ENCODE measurements at regions not wholly inside any gene's neighbourhood (a gene's known extent, or its start where the extent isn't known, plus 50 kb on each side); places are given as distances from the start of the nearest gene placed in this dataset.

DNA sequence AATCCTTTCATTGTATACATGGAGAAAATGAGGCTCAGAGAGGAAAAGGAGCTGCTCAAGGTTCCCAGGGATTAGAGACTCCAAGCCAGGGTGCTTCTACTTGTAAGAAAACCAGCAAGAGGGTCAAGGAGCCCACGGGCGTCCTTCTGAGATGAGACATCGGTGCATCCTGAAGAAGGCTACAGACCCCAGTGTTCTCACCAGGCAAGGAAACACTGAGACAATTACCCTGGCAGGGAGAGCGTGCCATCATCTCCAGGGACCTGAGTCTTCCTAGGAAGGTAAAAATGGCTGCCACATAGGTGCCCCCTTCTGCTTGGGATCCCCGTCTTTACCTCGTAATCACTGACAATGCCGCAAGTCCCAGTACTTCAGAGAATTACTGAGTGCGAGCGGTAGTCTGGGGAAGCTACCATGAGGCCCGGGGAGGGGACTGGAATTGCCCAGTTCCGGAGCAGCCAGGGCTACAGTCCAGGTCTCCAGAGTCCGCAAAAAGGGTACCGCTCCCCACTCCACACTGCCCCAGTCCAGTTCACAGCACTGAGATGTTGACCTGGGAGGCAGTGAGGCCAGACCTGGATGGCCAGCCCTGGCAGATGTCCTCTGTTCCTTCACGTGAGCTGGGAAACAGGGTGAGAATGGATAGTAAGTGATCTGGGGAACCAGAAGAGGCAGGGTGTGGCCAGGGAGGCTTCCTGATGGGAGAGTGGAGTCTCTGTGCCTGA, 164.7 kb upstream of the SMAD3 start:
- ChIA-PET POLR2A (no interaction called here), CTCF (interaction anchor here (1.2 kb wide), 1 partner anchor 49 kb away, joined by 3 read pairs; no protein-coding TSS in a partner anchor)
- no peak for TF ChIP-seq FOXK2 (IDR thresholded peaks at IDR 0.05)
- no peak for TF ChIP-seq LEF1 (IDR thresholded peaks at IDR 0.05; ENCODE audit: borderline replicate concordance)
- TF ChIP-seq CTBP1 (IDR thresholded peaks at IDR 0.05; ENCODE audit: borderline replicate concordance), result no peak
- TF ChIP-seq, protein P1, sequence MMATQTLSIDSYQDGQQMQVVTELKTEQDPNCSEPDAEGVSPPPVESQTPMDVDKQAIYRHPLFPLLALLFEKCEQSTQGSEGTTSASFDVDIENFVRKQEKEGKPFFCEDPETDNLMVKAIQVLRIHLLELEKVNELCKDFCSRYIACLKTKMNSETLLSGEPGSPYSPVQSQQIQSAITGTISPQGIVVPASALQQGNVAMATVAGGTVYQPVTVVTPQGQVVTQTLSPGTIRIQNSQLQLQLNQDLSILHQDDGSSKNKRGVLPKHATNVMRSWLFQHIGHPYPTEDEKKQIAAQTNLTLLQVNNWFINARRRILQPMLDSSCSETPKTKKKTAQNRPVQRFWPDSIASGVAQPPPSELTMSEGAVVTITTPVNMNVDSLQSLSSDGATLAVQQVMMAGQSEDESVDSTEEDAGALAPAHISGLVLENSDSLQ (IDR thresholded peaks at IDR 0.05), result no peak
- no peak for TF ChIP-seq L3MBTL2 (conservative IDR thresholded peaks at IDR 0.05)
- no peak for TF ChIP-seq FOXM1 (IDR thresholded peaks at IDR 0.05; ENCODE audit: borderline replicate concordance)
- no peak for TF ChIP-seq ELF4 (IDR thresholded peaks at IDR 0.05)
- no peak for TF ChIP-seq SP1 (IDR thresholded peaks at IDR 0.05)
- no peak for TF ChIP-seq TARDBP (IDR thresholded peaks at IDR 0.05)
- no peak for TF ChIP-seq HDGF (IDR thresholded peaks at IDR 0.05; ENCODE audit: borderline replicate concordance)

DNA sequence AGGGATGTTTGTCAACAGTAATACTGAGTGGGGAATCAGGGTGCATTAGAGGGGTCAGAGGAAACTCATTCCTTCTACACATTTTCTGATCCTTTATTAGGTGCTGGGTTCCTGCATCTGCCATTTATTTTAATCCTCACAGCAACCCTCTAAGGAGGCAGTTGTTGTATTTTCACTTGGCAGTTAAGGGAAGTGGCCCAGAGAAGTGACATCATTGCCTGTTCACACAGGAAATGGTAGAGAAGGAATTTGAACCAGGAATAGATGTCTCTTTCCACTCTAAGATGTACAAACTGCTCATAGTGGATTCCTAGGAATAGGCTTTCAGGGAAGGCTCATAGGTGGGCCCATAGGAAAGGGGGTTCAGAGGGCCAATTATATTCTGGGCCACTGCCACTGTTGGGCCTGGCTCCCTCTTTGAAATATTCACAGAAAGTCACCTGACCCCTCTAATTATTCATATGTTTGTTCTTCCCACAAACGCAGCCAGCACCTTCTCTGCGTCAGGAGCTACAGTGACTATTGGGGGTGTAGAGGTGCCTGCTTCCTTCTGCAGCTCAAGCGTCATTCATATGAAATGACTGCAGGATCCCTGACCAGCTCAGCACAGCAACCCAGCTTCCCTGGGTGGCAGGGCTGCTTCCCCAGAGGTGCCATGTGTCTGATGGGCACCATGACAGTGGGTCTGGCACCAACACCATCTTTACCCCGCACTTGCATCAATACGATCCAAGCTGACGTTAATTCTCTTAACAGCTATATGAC, 163.9 kb upstream of the SMAD3 start:
- DNase-seq (ENCODE audit: extremely low spot score), result no peak
- TF ChIP-seq NFRKB (IDR thresholded peaks at IDR 0.05) (no peak), FOXA1 (IDR thresholded peaks at IDR 0.05) (no peak), SUZ12 (IDR thresholded peaks at IDR 0.05) (no peak), SP1 (IDR thresholded peaks at IDR 0.05) (no peak), L3MBTL2 (conservative IDR thresholded peaks at IDR 0.05) (no peak), HDGF (IDR thresholded peaks at IDR 0.05; ENCODE audit: borderline replicate concordance) (no peak), BHLHE40 (IDR thresholded peaks at IDR 0.05; ENCODE audit: borderline replicate concordance) (no peak), FOXK2 (IDR thresholded peaks at IDR 0.05) (no peak), ARNT (IDR thresholded peaks at IDR 0.05) (no peak), FOXM1 (IDR thresholded peaks at IDR 0.05; ENCODE audit: borderline replicate concordance) (no peak), LEF1 (IDR thresholded peaks at IDR 0.05; ENCODE audit: borderline replicate concordance) (no peak), CTBP1 (IDR thresholded peaks at IDR 0.05; ENCODE audit: borderline replicate concordance) (no peak), ZNF384 (IDR thresholded peaks at IDR 0.05) (no peak), ELF4 (IDR thresholded peaks at IDR 0.05) (no peak), TARDBP (IDR thresholded peaks at IDR 0.05) (no peak)
- TF ChIP-seq, protein P1 (IDR thresholded peaks at IDR 0.05), result no peak
- ChIA-PET POLR2A (no interaction called here), CTCF (interaction anchor here (0.7 kb wide), 1 partner anchor 23 kb away, joined by 4 read pairs; no protein-coding TSS in a partner anchor)

More for the DNA sequence above, 164.7 kb upstream of the SMAD3 start:
- no peak for DNase-seq (ENCODE audit: extremely low spot score)

DNA sequence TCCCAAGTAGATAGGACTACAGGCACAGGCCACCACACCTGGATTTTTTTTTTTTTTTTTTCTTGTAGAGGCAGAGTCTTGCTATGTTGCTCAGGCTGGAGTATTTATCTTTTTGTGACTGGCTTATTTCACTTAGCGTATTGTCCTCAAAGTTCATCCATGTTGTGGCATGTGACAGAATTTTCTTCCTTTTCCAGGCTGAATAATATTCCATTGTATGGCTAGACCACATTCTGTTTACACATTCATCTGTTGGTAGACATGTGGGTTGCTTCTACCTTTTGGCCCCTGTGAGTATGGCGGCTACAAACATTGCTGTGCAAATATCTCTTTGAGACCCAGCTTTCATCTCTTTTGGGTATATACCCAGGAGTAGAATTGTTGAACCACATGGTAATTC, 160.2 kb upstream of the SMAD3 start:
- POLR2A ChIA-PET, result no interaction called here
- no peak for DNase-seq (ENCODE audit: extremely low spot score)
- no peak for TF ChIP-seq ZNF384 (IDR thresholded peaks at IDR 0.05)
- TF ChIP-seq BHLHE40 (IDR thresholded peaks at IDR 0.05; ENCODE audit: borderline replicate concordance), result no peak
- TF ChIP-seq HDGF (IDR thresholded peaks at IDR 0.05; ENCODE audit: borderline replicate concordance), result no peak
- TF ChIP-seq L3MBTL2 (conservative IDR thresholded peaks at IDR 0.05), result no peak
- no peak for TF ChIP-seq FOXM1 (IDR thresholded peaks at IDR 0.05; ENCODE audit: borderline replicate concordance)
- no peak for TF ChIP-seq LEF1 (IDR thresholded peaks at IDR 0.05; ENCODE audit: borderline replicate concordance)
- TF ChIP-seq, protein P1 (IDR thresholded peaks at IDR 0.05), result no peak
- TF ChIP-seq FOXA1 (IDR thresholded peaks at IDR 0.05), result no peak
- TF ChIP-seq ELF4 (IDR thresholded peaks at IDR 0.05), result no peak
- no peak for TF ChIP-seq NFRKB (IDR thresholded peaks at IDR 0.05)
- no peak for TF ChIP-seq CTBP1 (IDR thresholded peaks at IDR 0.05; ENCODE audit: borderline replicate concordance)
- no peak for TF ChIP-seq SP1 (IDR thresholded peaks at IDR 0.05)
- no peak for TF ChIP-seq FOXK2 (IDR thresholded peaks at IDR 0.05)
- no peak for TF ChIP-seq SUZ12 (IDR thresholded peaks at IDR 0.05)
- no peak for TF ChIP-seq ARNT (IDR thresholded peaks at IDR 0.05)
- CTCF ChIA-PET, result no interaction called here

DNA sequence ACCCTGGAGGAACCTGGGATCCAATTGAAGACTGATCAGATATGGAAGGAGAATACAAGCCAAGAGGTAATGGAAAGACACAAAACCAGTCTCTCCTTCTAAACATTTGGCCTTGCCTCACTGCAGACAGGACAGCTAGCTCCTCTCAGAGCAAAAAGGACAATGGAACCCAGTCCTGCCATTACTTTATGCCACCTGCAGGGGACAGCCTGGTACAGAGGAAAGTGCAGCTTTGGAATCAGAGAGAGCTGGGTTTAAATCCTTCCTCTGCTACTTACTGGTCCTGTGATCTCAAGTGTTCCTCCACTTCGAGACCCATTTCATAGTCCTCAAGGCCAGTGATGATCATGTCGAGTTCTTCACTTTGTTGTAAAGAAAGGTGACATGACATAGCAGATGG, 159.4 kb upstream of the SMAD3 start:
- ChIA-PET CTCF (no interaction called here), POLR2A (no interaction called here)
- DNase-seq (ENCODE audit: extremely low spot score), result no peak
- TF ChIP-seq ARNT (IDR thresholded peaks at IDR 0.05) (no peak), SP1 (IDR thresholded peaks at IDR 0.05) (no peak), BHLHE40 (IDR thresholded peaks at IDR 0.05; ENCODE audit: borderline replicate concordance) (no peak), FOXA1 (IDR thresholded peaks at IDR 0.05) (no peak)

DNA sequence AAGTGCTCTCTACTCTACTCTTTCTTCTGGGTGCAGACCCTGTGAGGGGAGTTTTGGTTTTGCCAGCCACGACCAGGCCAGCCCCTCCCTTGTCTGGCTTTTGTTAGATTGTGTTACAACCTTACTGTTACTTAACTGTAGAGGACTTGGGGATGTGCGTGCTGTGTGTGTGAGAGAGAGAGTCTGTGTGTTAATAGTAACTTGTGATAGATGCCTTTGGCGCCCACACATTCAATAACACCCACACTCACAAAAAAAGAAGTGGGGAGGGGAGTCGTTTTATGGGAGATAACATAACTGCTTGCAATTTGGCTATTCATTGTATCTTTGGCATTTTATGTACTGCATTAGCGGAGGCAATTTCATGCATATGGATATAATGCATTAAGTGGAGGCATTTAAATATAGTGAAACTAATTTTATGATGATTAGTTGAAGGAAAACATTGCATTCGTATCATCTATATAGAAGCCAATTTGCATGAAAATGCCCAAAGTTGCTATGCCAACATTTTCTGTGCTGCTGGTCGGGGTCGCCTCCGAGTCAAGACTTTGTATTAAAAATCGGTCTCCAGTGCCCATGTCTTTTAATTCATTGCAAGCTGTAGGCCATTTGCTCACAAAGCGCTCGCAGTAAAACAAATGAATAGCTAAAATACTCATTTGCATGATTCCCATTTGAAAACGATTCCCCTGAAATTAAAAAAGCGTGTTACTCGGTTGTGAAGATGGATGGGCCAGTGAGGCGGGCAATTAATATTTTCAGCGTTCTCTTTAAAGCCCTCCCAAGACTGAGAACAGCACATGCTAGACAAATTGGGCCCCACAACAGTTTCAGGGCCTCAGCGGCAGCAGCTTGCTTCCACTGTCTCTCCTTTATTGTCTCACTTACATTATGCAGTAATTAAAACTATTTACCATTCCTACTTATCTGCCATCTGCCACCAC, 158.5 kb upstream of the SMAD3 start:
- no peak for DNase-seq (ENCODE audit: extremely low spot score)
- CTCF ChIA-PET, result no interaction called here
- TF ChIP-seq L3MBTL2 (conservative IDR thresholded peaks at IDR 0.05) (no peak), ELF4 (IDR thresholded peaks at IDR 0.05) (no peak), SUZ12 (IDR thresholded peaks at IDR 0.05) (no peak), LEF1 (IDR thresholded peaks at IDR 0.05; ENCODE audit: borderline replicate concordance) (no peak), SP1 (IDR thresholded peaks at IDR 0.05) (no peak), FOXM1 (IDR thresholded peaks at IDR 0.05; ENCODE audit: borderline replicate concordance) (no peak), CTBP1 (IDR thresholded peaks at IDR 0.05; ENCODE audit: borderline replicate concordance) (no peak), FOXK2 (IDR thresholded peaks at IDR 0.05) (no peak), FOXA1 (IDR thresholded peaks at IDR 0.05) (no peak), TARDBP (IDR thresholded peaks at IDR 0.05) (no peak), ZNF384 (IDR thresholded peaks at IDR 0.05) (no peak), BHLHE40 (IDR thresholded peaks at IDR 0.05; ENCODE audit: borderline replicate concordance) (no peak), ARNT (IDR thresholded peaks at IDR 0.05) (no peak), NFRKB (IDR thresholded peaks at IDR 0.05) (no peak), HDGF (IDR thresholded peaks at IDR 0.05; ENCODE audit: borderline replicate concordance) (no peak)
- TF ChIP-seq, protein P1 (IDR thresholded peaks at IDR 0.05), result no peak
- POLR2A ChIA-PET, result no interaction called here
